Endothelial cell of umbilical vein (primary cell): ENCODE measurements at regions not wholly inside any gene's neighbourhood (a gene's known extent, or its start where the extent isn't known, plus 50 kb on each side); places are given as distances from the start of the nearest gene placed in this dataset.

Source experiments
- BruUV-seq: library from RNA; stranded (reverse); fragments of 400-500 nt; replicated peaks from 2 replicates; lab custom pipeline; 2021; lab: Mats Ljungman, UMichigan
- CTCF ChIA-PET: fragments of 300-600, 350-600 bp; sonication (Branson Sonifier 250); formaldehyde crosslinking; loops from one replicate; lab custom pipeline; 2021; ENCODE audit warnings: antibody characterized with exemption, inconsistent platforms; lab: Charles Lee
- POLR2A ChIA-PET: fragments of 300-600, 350-600 bp; sonication (Branson Sonifier 250); formaldehyde crosslinking; loops from one replicate; lab custom pipeline; 2021; ENCODE audit warnings: antibody characterized with exemption, inconsistent platforms; lab: Charles Lee
- DNase-seq: peaks from one replicate; pipeline ENCODE4 v3.0.0-alpha.2; 2011; ENCODE audit warnings: low read depth, low spot score
- FAIRE-seq: peaks from 2 replicates; lab custom pipeline; 2011; peaks lifted over from hg19 to GRCh38; lab: Jason Lieb, UNC
- H2AFZ ChIP-seq: 2 replicates; pipeline ENCODE4 v1.6.0; 2012; ENCODE audit warnings: low read depth, low read length, control low read depth, inconsistent platforms
- H3K27ac ChIP-seq: 2 replicates; pipeline ENCODE4 v1.5.1; 2011; ENCODE audit warnings: low read depth, mild to moderate bottlenecking, control low read depth, low read length, moderate library complexity; ENCODE audit not compliant: insufficient read depth
- H3K27me3 ChIP-seq, 2 experiments: 2 replicates each; pipeline versions ENCODE4 v1.6.0 to v1.6.1; 2011; ENCODE audit warnings: low read length in 2 of 2, mixed read lengths in 1 of 2; ENCODE audit not compliant: control insufficient read depth in 2 of 2, insufficient read depth in 2 of 2
- H3K36me3 ChIP-seq, 2 experiments: 2 replicates in 1 of 2; 3 replicates in 1 of 2; pipeline ENCODE4 v1.5.1; 2011; ENCODE audit warnings: low read length in 2 of 2, mild to moderate bottlenecking in 1 of 2, moderate library complexity in 1 of 2; ENCODE audit not compliant: control insufficient read depth in 2 of 2, insufficient read depth in 2 of 2; ENCODE audit errors: extremely low read depth in 1 of 2
- H3K4me1 ChIP-seq: 3 replicates; pipeline ENCODE4 v1.5.1; 2011; ENCODE audit warnings: mild to moderate bottlenecking, low read length; ENCODE audit not compliant: control insufficient read depth, insufficient read depth; ENCODE audit errors: extremely low read depth
- H3K4me2 ChIP-seq: 2 replicates; pipeline ENCODE4 v1.6.1; 2011; ENCODE audit warnings: low read length, control low read depth, mixed read lengths; ENCODE audit not compliant: insufficient read depth
- H3K4me3 ChIP-seq, 3 experiments: fragments of 200-600 bp in 1 of 3; sonication (generic), shearing (Covaris generic) in 1 of 3; replicated peaks in 1 of 3; 2 replicates each; pipeline ENCODE4 v1.5.1; 2011 to 2016; ENCODE audit warnings: control low read depth in 3 of 3, low read length in 3 of 3, mild to moderate bottlenecking in 2 of 3, inconsistent platforms in 1 of 3, low read depth in 1 of 3, moderate library complexity in 1 of 3; ENCODE audit not compliant: insufficient read depth in 1 of 3
- H3K79me2 ChIP-seq: 2 replicates; pipeline ENCODE4 v1.6.0; 2012; ENCODE audit warnings: low read length, inconsistent platforms; ENCODE audit not compliant: control insufficient read depth, insufficient read depth
- H3K9ac ChIP-seq: replicated peaks from 2 replicates; pipeline ENCODE3; 2011; ENCODE audit warnings: low read length, control low read depth; ENCODE audit not compliant: insufficient read depth; ENCODE audit errors: extremely low read depth
- H3K9me1 ChIP-seq: replicated peaks from 3 replicates; pipeline ENCODE4 v1.6.0; 2011; ENCODE audit warnings: mild to moderate bottlenecking, low read length; ENCODE audit not compliant: control insufficient read depth, insufficient read depth; ENCODE audit errors: extremely low read depth
- H3K9me3 ChIP-seq: replicated peaks from 2 replicates; pipeline ENCODE4 v1.5.1; 2012; ENCODE audit warnings: low read length, inconsistent platforms; ENCODE audit not compliant: control insufficient read depth, insufficient read depth
- H4K20me1 ChIP-seq: replicated peaks from 2 replicates; pipeline ENCODE3; 2011; ENCODE audit warnings: mild to moderate bottlenecking, low read length; ENCODE audit not compliant: control insufficient read depth, insufficient read depth; ENCODE audit errors: extremely low read depth
- CTCF ChIP-seq, 2 donors: IDR thresholded peaks; 1 replicate in 1 of 2; 2 replicates in 1 of 2; pipeline ENCODE4 v1.5.1; 2011; ENCODE audit warnings: low read length in 2 of 2, mild to moderate bottlenecking in 2 of 2, moderate library complexity in 2 of 2, control low read depth in 1 of 2, inconsistent platforms in 1 of 2, low read depth in 1 of 2; ENCODE audit not compliant: insufficient read depth in 1 of 2; ENCODE audit errors: extremely low read depth in 1 of 2
- EZH2 ChIP-seq: IDR thresholded peaks from 2 replicates; pipeline ENCODE4 v1.6.1; 2012; ENCODE audit warnings: borderline replicate concordance, low read depth, mild to moderate bottlenecking, moderate library complexity, low read length, inconsistent platforms; ENCODE audit not compliant: severe bottlenecking
- FOS ChIP-seq: IDR thresholded peaks from 2 replicates; pipeline ENCODE4 v1.6.1; 2011; ENCODE audit warnings: mild to moderate bottlenecking, low read length, moderate library complexity, borderline replicate concordance; ENCODE audit not compliant: insufficient read depth
- GATA2 ChIP-seq: IDR thresholded peaks from 2 replicates; pipeline ENCODE4 v1.7.0; 2011; ENCODE audit warnings: low read depth, mild to moderate bottlenecking, moderate library complexity, mixed read lengths, low read length; ENCODE audit not compliant: insufficient read length, insufficient read depth
- JUN ChIP-seq: IDR thresholded peaks from 2 replicates; pipeline ENCODE4 v1.6.1; 2011; ENCODE audit warnings: borderline replicate concordance, low read depth; ENCODE audit not compliant: insufficient read length, insufficient read depth
- MAX ChIP-seq: IDR thresholded peaks from 2 replicates; pipeline ENCODE4 v1.6.1; 2011; ENCODE audit not compliant: insufficient read depth, insufficient read length
- MYC ChIP-seq: IDR thresholded peaks from one replicate; pipeline ENCODE4 v1.6.1; 2011; ENCODE audit warnings: mild to moderate bottlenecking, low read depth, low read length
- POLR2A ChIP-seq: IDR thresholded peaks from 2 replicates; pipeline ENCODE4 v1.6.1; 2012; ENCODE audit warnings: low read depth, mild to moderate bottlenecking, control low read depth, low read length
- POLR2AphosphoS5 ChIP-seq: IDR thresholded peaks from 2 replicates; pipeline ENCODE4 v1.6.1; 2012; ENCODE audit warnings: low read depth, mild to moderate bottlenecking, control low read depth, low read length, moderate library complexity; ENCODE audit not compliant: insufficient read depth
- dilution Hi-C: fragments of 300-500 bp; cut with MboI; formaldehyde crosslinking; loops from one replicate; pipeline ENCODE4 v1.15.0; 2019; ENCODE audit warnings: low sequenced_read_pairs; ENCODE audit not compliant: extremely low pct_ligation_motif_present
- intact Hi-C: fragments of 100-400 bp; cut with micrococcal nuclease; formaldehyde crosslinking; loops from one replicate; pipeline ENCODE4 v1.10.0; 2022

- no peak overlapping the region for H3K9ac ChIP-seq
- no peaks in the 10 kb centered on the region for H4K20me1 ChIP-seq
- CTCF ChIA-PET, result no interaction called here
- no peaks in the 10 kb centered on the region for H3K9me1 ChIP-seq
- H3K4me2 ChIP-seq, result no peak overlapping the region
- H2AFZ ChIP-seq, result no peak overlapping the region
- H3K4me3 ChIP-seq, result no peak overlapping the region
- peaks cover 2 to 13% of the 10 kb centered on the region in 2 experiments for H3K27me3 ChIP-seq
- no peak for DNase-seq
- BruUV-seq, result no TSS peak
- POLR2A ChIA-PET, result no interaction called here
- no peaks in the 10 kb centered on the region for H3K9me3 ChIP-seq
- dilution Hi-C loops, result no loop called here
- H3K79me2 ChIP-seq, result no peaks in the 10 kb centered on the region
- FAIRE-seq, result no peak
- H3K36me3 ChIP-seq, result no peaks in the 10 kb centered on the region
- H3K4me1 ChIP-seq, result no peaks in the 10 kb centered on the region
- intact Hi-C loops, result no loop called here
- no peak for TF ChIP-seq FOS
- no peak for TF ChIP-seq MYC
- TF ChIP-seq POLR2A, result no peak
- TF ChIP-seq MAX, result no peak
- no peak for TF ChIP-seq EZH2
- TF ChIP-seq GATA2, result no peak
- TF ChIP-seq JUN, result no peak
- no peak for TF ChIP-seq CTCF (IDR thresholded peaks at IDR 0.05; ENCODE audit: extremely low read depth in 1 of 2, insufficient read depth in 1 of 2, low read depth in 1 of 2, low read length in 2 of 2)
- no peak for TF ChIP-seq POLR2AphosphoS5
- no peak overlapping the region for H3K27ac ChIP-seq
Observed at GRCh38 chr18:2325933-2326332, 245.4 kb downstream of the METTL4 start.
